H1 (cell line): ENCODE measurements at regions not wholly inside any gene's neighbourhood (a gene's known extent, or its start where the extent isn't known, plus 50 kb on each side); places are given as distances from the start of the nearest gene placed in this dataset.

Source experiments
- CTCF ChIA-PET: fragments of 300-600 bp; sonication (Branson Sonifier 250); formaldehyde crosslinking; loops from one replicate; lab custom pipeline; 2021; ENCODE audit not compliant: partially characterized antibody; lab: Charles Lee
- POLR2A ChIA-PET: fragments of 300-600 bp; sonication (Branson Sonifier 250); formaldehyde crosslinking; loops from one replicate; lab custom pipeline; 2021; ENCODE audit warnings: inconsistent platforms; ENCODE audit not compliant: partially characterized antibody; lab: Charles Lee
- DNase-seq, 2 experiments: peaks; one replicate each; pipeline versions ENCODE4 v3.0.0 to v3.0.0-alpha.2; 2010 to 2022; ENCODE audit warnings: low spot score in 2 of 2, low read depth in 1 of 2, mixed read lengths in 1 of 2
- FAIRE-seq: peaks from 2 replicates; lab custom pipeline; 2011; peaks lifted over from hg19 to GRCh38; lab: Jason Lieb, UNC
- H2AFZ ChIP-seq: 2 replicates; pipeline ENCODE4 v1.8.1; 2012; ENCODE audit warnings: low read length, inconsistent platforms
- H2AK5ac ChIP-seq: 2 replicates; pipeline ENCODE4 v1.6.1; 2013; ENCODE audit warnings: low read depth, low read length
- H2BK120ac ChIP-seq: replicated peaks from 2 replicates; pipeline ENCODE3; 2013; ENCODE audit warnings: low read depth, low read length, inconsistent platforms
- H2BK12ac ChIP-seq: 2 replicates; pipeline ENCODE4 v1.6.1; 2013; ENCODE audit warnings: low read depth, low read length
- H2BK15ac ChIP-seq: 2 replicates; pipeline ENCODE4 v1.6.1; 2013; ENCODE audit warnings: low read length
- H2BK20ac ChIP-seq: 2 replicates; pipeline ENCODE4 v1.6.1; 2013; ENCODE audit warnings: low read length
- H2BK5ac ChIP-seq: 2 replicates; pipeline ENCODE4 v1.6.1; 2013; ENCODE audit warnings: low read depth, low read length
- H3K14ac ChIP-seq: 2 replicates; pipeline ENCODE4 v1.6.1; 2013; ENCODE audit warnings: inconsistent platforms; ENCODE audit not compliant: insufficient read length
- H3K18ac ChIP-seq: 2 replicates; pipeline ENCODE4 v1.6.1; 2013; ENCODE audit warnings: low read length; ENCODE audit errors: extremely low read depth
- H3K23ac ChIP-seq: 2 replicates; pipeline ENCODE4 v1.6.1; 2013; ENCODE audit warnings: inconsistent platforms; ENCODE audit not compliant: insufficient read length
- H3K23me2 ChIP-seq: 2 replicates; pipeline ENCODE4 v1.6.1; 2013; ENCODE audit warnings: low read depth, low read length
- H3K27ac ChIP-seq: 2 replicates; pipeline ENCODE4 v1.6.1; 2011; ENCODE audit warnings: low read depth, low read length, inconsistent platforms
- H3K27me3 ChIP-seq, 4 experiments: replicated peaks in 1 of 4; 1 replicate in 1 of 4; 2 replicates in 3 of 4; pipeline versions ENCODE4 v1.6.1 to v1.8.1; 2011 to 2013; ENCODE audit warnings: low read length in 3 of 4, mild to moderate bottlenecking in 3 of 4, inconsistent platforms in 2 of 4, mixed read lengths in 2 of 4, moderate library complexity in 1 of 4; ENCODE audit not compliant: control insufficient read depth in 3 of 4, insufficient read depth in 3 of 4; ENCODE audit errors: extremely low read depth in 1 of 4
- H3K36me3 ChIP-seq, 4 experiments: 2 replicates each; pipeline versions ENCODE4 v1.6.1 to v1.8.1; 2011 to 2013; ENCODE audit warnings: mild to moderate bottlenecking in 4 of 4, low read length in 3 of 4, moderate library complexity in 2 of 4, control low read depth in 1 of 4, inconsistent platforms in 1 of 4; ENCODE audit not compliant: insufficient read depth in 4 of 4, control insufficient read depth in 2 of 4
- H3K4ac ChIP-seq: replicated peaks from 2 replicates; pipeline ENCODE3; 2013; ENCODE audit warnings: low read length, low read depth, mixed read lengths, inconsistent platforms; ENCODE audit not compliant: insufficient read length
- H3K4me1 ChIP-seq, 4 experiments: replicated peaks in 1 of 4; 1 replicate in 1 of 4; 2 replicates in 3 of 4; pipeline versions ENCODE4 v1.6.1 to v1.8.1; 2011 to 2013; ENCODE audit warnings: low read length in 3 of 4, inconsistent platforms in 2 of 4, mixed read lengths in 1 of 4; ENCODE audit not compliant: insufficient read depth in 4 of 4, control insufficient read depth in 3 of 4
- H3K4me2 ChIP-seq, 2 experiments: 2 replicates each; pipeline versions ENCODE4 v1.6.1 to v1.8.1; 2011 to 2013; ENCODE audit warnings: low read depth in 2 of 2, low read length in 2 of 2, control low read depth in 1 of 2, inconsistent platforms in 1 of 2, mild to moderate bottlenecking in 1 of 2; ENCODE audit not compliant: insufficient read depth in 1 of 2
- H3K4me3 ChIP-seq, 4 experiments: fragments of 200-600, 300-600 bp in 1 of 4; sonication (generic), shearing (Covaris generic), sonication (Bioruptor Twin) in 1 of 4; 2 replicates each; pipeline versions ENCODE4 v1.5.1 to v1.8.1; 2011 to 2016; ENCODE audit warnings: low read length in 4 of 4, low read depth in 3 of 4, control low read depth in 2 of 4, inconsistent platforms in 2 of 4, mild to moderate bottlenecking in 2 of 4, mixed read lengths in 1 of 4, moderate library complexity in 1 of 4; ENCODE audit not compliant: insufficient read depth in 2 of 4; ENCODE audit errors: extremely low read depth in 1 of 4
- H3K56ac ChIP-seq: replicated peaks from 2 replicates; pipeline ENCODE3; 2013; ENCODE audit warnings: low read depth, mild to moderate bottlenecking, mixed read lengths, low read length, inconsistent platforms; ENCODE audit not compliant: insufficient read length
- H3K79me1 ChIP-seq: 2 replicates; pipeline ENCODE4 v1.6.1; 2013; ENCODE audit warnings: low read depth, low read length, control low read depth
- H3K79me2 ChIP-seq, 2 experiments: 2 replicates each; pipeline versions ENCODE4 v1.6.1 to v1.8.1; 2012 to 2013; ENCODE audit warnings: low read length in 2 of 2, mild to moderate bottlenecking in 2 of 2, inconsistent platforms in 1 of 2; ENCODE audit not compliant: insufficient read depth in 2 of 2, control insufficient read depth in 1 of 2
- H3K9ac ChIP-seq, 4 experiments: replicated peaks in 1 of 4; 1 replicate in 1 of 4; 2 replicates in 3 of 4; pipeline versions ENCODE4 v1.6.1 to v1.8.1; 2011 to 2013; ENCODE audit warnings: low read depth in 3 of 4, low read length in 3 of 4, control low read depth in 2 of 4, mild to moderate bottlenecking in 2 of 4, moderate library complexity in 2 of 4, inconsistent platforms in 1 of 4; ENCODE audit errors: extremely low read depth in 1 of 4
- H3K9me3 ChIP-seq, 2 experiments: 2 replicates each; pipeline versions ENCODE4 v1.6.1 to v1.8.1; 2012 to 2013; ENCODE audit warnings: mild to moderate bottlenecking in 2 of 2, moderate library complexity in 2 of 2, control low read depth in 1 of 2, inconsistent platforms in 1 of 2, low read depth in 1 of 2, low read length in 1 of 2, mixed read lengths in 1 of 2; ENCODE audit not compliant: insufficient read depth in 2 of 2
- H4K20me1 ChIP-seq, 2 experiments: replicated peaks in 1 of 2; 2 replicates each; pipeline versions ENCODE3 to v1.8.1; 2011 to 2013; ENCODE audit warnings: inconsistent platforms in 2 of 2, low read length in 2 of 2, mild to moderate bottlenecking in 1 of 2; ENCODE audit not compliant: insufficient read depth in 2 of 2, control insufficient read depth in 1 of 2
- H4K5ac ChIP-seq: 2 replicates; pipeline ENCODE4 v1.6.1; 2013; ENCODE audit warnings: low read length, low read depth, mixed read lengths, inconsistent platforms; ENCODE audit not compliant: insufficient read length
- H4K8ac ChIP-seq: 2 replicates; pipeline ENCODE4 v1.8.0; 2013; ENCODE audit warnings: mild to moderate bottlenecking, moderate library complexity, low read length, inconsistent platforms; ENCODE audit not compliant: insufficient read depth; ENCODE audit errors: extremely low read depth
- H4K91ac ChIP-seq: replicated peaks from 2 replicates; pipeline ENCODE3; 2013; ENCODE audit warnings: low read length, mixed read lengths, inconsistent platforms; ENCODE audit not compliant: insufficient read length
- ATF2 ChIP-seq: IDR thresholded peaks from 2 replicates; pipeline ENCODE4 v1.6.1; 2012; ENCODE audit warnings: low read length, inconsistent platforms
- BACH1 ChIP-seq: IDR thresholded peaks from 2 replicates; pipeline ENCODE4 v1.6.1; 2012; ENCODE audit warnings: low read length, improper control_type of control experiment
- GTF2F1 ChIP-seq: IDR thresholded peaks from 2 replicates; pipeline ENCODE4 v1.6.1; 2012; ENCODE audit warnings: low read depth, low read length, improper control_type of control experiment, borderline replicate concordance
- MAX ChIP-seq: IDR thresholded peaks from 2 replicates; pipeline ENCODE4 v1.6.1; 2012; ENCODE audit warnings: inconsistent platforms
- RXRA ChIP-seq: IDR thresholded peaks from 2 replicates; pipeline ENCODE4 v1.6.1; 2011; ENCODE audit warnings: low read depth, mild to moderate bottlenecking, low read length, moderate library complexity; ENCODE audit not compliant: insufficient read depth
- SP1 ChIP-seq: IDR thresholded peaks from 2 replicates; pipeline ENCODE4 v1.6.1; 2011; ENCODE audit warnings: low read depth, low read length
- WGBS, 2 experiments: shearing (Covaris generic) in 1 of 2; methylation state at CpG; one replicate each; pipeline versions ENCODE4 v1.1.6 to v1.1.7; 2013 to 2015; ENCODE audit warnings: low lambda C conversion rate in 2 of 2, mixed read lengths in 2 of 2, inconsistent platforms in 1 of 2, low coverage in 1 of 2, missing lambda C conversion rate in 1 of 2; ENCODE audit not compliant: insufficient replicate concordance in 2 of 2, insufficient coverage in 1 of 2, insufficient read length in 1 of 2; ENCODE audit errors: extremely low coverage in 1 of 2, missing lambda C conversion rate in 1 of 2; 5-methylcytosine and 5-hydroxymethylcytosine counted together

- Histone ChIP-seq H3K9ac (no peak overlapping the region), H2BK5ac (no peak overlapping the region), H3K27me3 (no peaks in the 10 kb centered on the region), H3K9me3 (no peaks in the 10 kb centered on the region), H4K91ac (no peak overlapping the region), H2BK15ac (no peak overlapping the region), H2BK20ac (no peak overlapping the region), H2AK5ac (no peak overlapping the region), H3K23me2 (no peaks in the 10 kb centered on the region), H3K79me1 (no peaks in the 10 kb centered on the region), H3K4me3 (no peak overlapping the region), H3K14ac (no peak overlapping the region), H2BK12ac (no peak overlapping the region), H3K79me2 (no peaks in the 10 kb centered on the region), H3K4ac (no peak overlapping the region), H3K56ac (no peak overlapping the region), H3K36me3 (no peaks in the 10 kb centered on the region), H2BK120ac (no peak overlapping the region), H3K23ac (no peak overlapping the region), H2AFZ (no peak overlapping the region), H3K27ac (no peak overlapping the region), H4K5ac (no peak overlapping the region), H4K20me1 (no peaks in the 10 kb centered on the region), H3K4me2 (no peak overlapping the region), H3K18ac (no peak overlapping the region), H4K8ac (no peak overlapping the region), H3K4me1 (no peaks in the 10 kb centered on the region)
- FAIRE-seq (no peak), DNase-seq (no peak)
- CTCF ChIA-PET: interaction anchor here (0.6 to 1.1 kb wide), 2 partner anchors 11 to 1790 kb away, joined by 3 to 4 read pairs; no protein-coding TSS in a partner anchor
- WGBS, 2 experiments: 90% methylated on average over 13 of the region's 13 CpGs; no CpG with 5 or more reads in 1 of the 2 experiments
- POLR2A ChIA-PET: no interaction called here
- no peak for TF ChIP-seq ATF2
- TF ChIP-seq BACH1: no peak
- no peak for TF ChIP-seq SP1
- no peak for TF ChIP-seq GTF2F1
- no peak for TF ChIP-seq RXRA
- TF ChIP-seq MAX: no peak
Observed at GRCh38 chr4:188872809-188873208, 733.6 kb downstream of the TRIML1 start.
